ENCODE measurements at regions not wholly inside any gene's neighbourhood (a gene's known extent, or its start where the extent isn't known, plus 50 kb on each side); places are given as distances from the start of the nearest gene placed in this dataset.

DNA sequence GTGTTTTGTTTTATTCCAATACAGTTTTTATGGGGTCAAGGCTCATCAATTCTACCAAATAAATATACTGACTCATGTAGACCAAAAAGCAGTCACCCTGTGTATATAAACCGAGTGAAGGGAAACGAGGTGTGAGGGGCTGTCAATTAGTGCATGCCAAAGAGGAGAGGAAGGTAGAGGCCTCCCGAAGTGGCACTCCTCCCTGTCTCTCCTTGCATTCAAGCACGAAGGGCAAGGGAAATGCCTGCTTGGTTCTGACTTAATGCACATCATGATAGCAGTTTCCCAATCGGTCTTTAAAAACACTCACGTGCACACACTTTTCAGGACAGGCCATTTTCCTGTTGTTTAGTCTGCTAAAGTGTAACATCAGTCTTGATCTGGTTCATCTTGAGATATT is 125.6 kb upstream of the SLCO6A1 start:
- TF ChIP-seq, protein P1, sequence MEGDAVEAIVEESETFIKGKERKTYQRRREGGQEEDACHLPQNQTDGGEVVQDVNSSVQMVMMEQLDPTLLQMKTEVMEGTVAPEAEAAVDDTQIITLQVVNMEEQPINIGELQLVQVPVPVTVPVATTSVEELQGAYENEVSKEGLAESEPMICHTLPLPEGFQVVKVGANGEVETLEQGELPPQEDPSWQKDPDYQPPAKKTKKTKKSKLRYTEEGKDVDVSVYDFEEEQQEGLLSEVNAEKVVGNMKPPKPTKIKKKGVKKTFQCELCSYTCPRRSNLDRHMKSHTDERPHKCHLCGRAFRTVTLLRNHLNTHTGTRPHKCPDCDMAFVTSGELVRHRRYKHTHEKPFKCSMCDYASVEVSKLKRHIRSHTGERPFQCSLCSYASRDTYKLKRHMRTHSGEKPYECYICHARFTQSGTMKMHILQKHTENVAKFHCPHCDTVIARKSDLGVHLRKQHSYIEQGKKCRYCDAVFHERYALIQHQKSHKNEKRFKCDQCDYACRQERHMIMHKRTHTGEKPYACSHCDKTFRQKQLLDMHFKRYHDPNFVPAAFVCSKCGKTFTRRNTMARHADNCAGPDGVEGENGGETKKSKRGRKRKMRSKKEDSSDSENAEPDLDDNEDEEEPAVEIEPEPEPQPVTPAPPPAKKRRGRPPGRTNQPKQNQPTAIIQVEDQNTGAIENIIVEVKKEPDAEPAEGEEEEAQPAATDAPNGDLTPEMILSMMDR (IDR thresholded peaks at IDR 0.05): no peak
- TF ChIP-seq POLR2A (IDR thresholded peaks at IDR 0.05): no peak

All from body of pancreas (tissue), 4 donors.